Vagina (tissue), 2 donors: ENCODE measurements at regions not wholly inside any gene's neighbourhood (a gene's known extent, or its start where the extent isn't known, plus 50 kb on each side); places are given as distances from the start of the nearest gene placed in this dataset.

Source experiments
- DNase-seq, 2 donors: peaks; one replicate each; pipeline ENCODE4 v3.0.0-alpha.2; 2017; ENCODE audit errors: extremely low spot score in 2 of 2
- H3K27ac ChIP-seq: fragments of 200-600 bp; sonication (generic); one replicate; pipeline ENCODE4 v1.5.1; 2019
- H3K27me3 ChIP-seq: fragments of 200-600 bp; sonication (generic); one replicate; pipeline ENCODE4 v1.5.1; 2019
- H3K36me3 ChIP-seq, 2 donors: fragments of 200-600 bp; sonication (generic); one replicate each; pipeline ENCODE4 v1.5.1; 2017 to 2019
- H3K4me1 ChIP-seq: fragments of 200-600 bp; sonication (generic); one replicate; pipeline ENCODE4 v1.5.1; 2019
- H3K4me3 ChIP-seq, 2 donors: fragments of 200-600 bp; sonication (generic); 1 replicate in 1 of 2; 2 replicates in 1 of 2; pipeline ENCODE4 v1.5.1; 2016 to 2019
- H3K9me3 ChIP-seq: fragments of 200-600 bp; sonication (generic); one replicate; pipeline ENCODE4 v1.5.1; 2019
- POLR2A ChIP-seq, 2 donors: fragments of 450-650 bp; IDR thresholded peaks; one replicate each; pipeline ENCODE4 v1.6.1; 2017; ENCODE audit warnings: antibody characterized with exemption in 2 of 2, mild to moderate bottlenecking in 2 of 2, moderate library complexity in 2 of 2
- POLR2AphosphoS5 ChIP-seq, 2 donors: sonication (generic); formaldehyde crosslinking; IDR thresholded peaks; one replicate each; pipeline ENCODE4 v1.9.0; 2017; ENCODE audit warnings: antibody characterized with exemption in 2 of 2, mild to moderate bottlenecking in 2 of 2, low read depth in 1 of 2; ENCODE audit not compliant: insufficient read depth in 1 of 2
- intact Hi-C: fragments of 100-400 bp; cut with DNase I; formaldehyde crosslinking; loops from one replicate; pipeline ENCODE4 v1.15.1; 2023
- TF ChIP-seq, protein P1 (sequence below), 3 experiments: fragments of 450-650 bp in 2 of 3; fragments of 200-600 bp in 1 of 3; sonication (generic) in 1 of 3; IDR thresholded peaks; one replicate each; pipeline ENCODE4 v1.5.1; 2017 to 2019; ENCODE audit warnings: antibody characterized with exemption in 3 of 3, mild to moderate bottlenecking in 2 of 3, moderate library complexity in 2 of 3

DNA sequence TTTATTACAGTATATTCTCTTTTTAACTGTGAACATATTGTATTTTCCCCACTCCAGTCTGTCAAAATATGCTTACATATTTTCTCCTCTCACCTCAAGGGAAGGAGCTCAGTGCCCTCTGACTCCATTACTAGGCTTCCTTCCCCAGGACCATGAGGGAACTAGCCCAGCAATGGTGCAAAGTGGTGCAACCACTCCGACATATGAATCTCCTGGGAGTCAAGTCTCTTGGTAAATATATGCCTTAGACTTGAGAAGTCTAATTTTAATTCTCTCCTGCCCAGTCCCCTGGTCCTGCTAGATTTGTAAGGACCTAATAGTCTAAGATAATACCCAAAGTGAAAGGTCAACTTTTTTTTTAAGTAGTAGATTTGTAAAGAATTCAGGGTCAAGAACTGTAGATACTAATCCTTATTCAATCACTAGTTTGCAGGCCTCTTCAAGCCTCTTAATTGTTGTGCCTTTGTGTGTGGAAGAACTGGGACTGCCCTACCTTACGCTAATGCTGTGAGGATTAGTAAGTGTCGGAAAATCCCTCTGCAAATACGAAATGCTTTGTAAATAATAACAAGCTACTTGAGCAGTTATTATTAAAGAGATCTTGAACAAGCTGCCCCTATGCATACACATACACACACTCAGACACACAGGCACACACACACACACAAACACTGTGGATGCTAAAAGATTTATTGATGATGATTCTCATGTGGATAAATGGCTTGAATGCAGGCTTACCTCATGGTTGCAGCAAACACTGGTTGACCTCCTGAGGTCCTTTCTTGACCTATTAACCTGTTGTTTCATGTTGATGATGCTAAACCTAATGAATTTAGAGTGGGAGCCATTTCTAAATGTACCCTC, 251.2 kb upstream of the PARD3B start:
- intact Hi-C loops = no loop called here
- Histone ChIP-seq H3K4me1 (no peaks in the 10 kb centered on the region), H3K36me3 (no peaks in the 10 kb centered on the region), H3K9me3 (no peaks in the 10 kb centered on the region), H3K27me3 (no peaks in the 10 kb centered on the region), H3K27ac (no peak overlapping the region), H3K4me3 (no peak overlapping the region)
- DNase-seq = no peak
- no peak for TF ChIP-seq POLR2A (IDR thresholded peaks at IDR 0.05)
- no peak for TF ChIP-seq POLR2AphosphoS5 (IDR thresholded peaks at IDR 0.05; ENCODE audit: insufficient read depth in 1 of 2, low read depth in 1 of 2)
- TF ChIP-seq, protein P1, sequence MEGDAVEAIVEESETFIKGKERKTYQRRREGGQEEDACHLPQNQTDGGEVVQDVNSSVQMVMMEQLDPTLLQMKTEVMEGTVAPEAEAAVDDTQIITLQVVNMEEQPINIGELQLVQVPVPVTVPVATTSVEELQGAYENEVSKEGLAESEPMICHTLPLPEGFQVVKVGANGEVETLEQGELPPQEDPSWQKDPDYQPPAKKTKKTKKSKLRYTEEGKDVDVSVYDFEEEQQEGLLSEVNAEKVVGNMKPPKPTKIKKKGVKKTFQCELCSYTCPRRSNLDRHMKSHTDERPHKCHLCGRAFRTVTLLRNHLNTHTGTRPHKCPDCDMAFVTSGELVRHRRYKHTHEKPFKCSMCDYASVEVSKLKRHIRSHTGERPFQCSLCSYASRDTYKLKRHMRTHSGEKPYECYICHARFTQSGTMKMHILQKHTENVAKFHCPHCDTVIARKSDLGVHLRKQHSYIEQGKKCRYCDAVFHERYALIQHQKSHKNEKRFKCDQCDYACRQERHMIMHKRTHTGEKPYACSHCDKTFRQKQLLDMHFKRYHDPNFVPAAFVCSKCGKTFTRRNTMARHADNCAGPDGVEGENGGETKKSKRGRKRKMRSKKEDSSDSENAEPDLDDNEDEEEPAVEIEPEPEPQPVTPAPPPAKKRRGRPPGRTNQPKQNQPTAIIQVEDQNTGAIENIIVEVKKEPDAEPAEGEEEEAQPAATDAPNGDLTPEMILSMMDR (IDR thresholded peaks at IDR 0.05) = no peak

DNA sequence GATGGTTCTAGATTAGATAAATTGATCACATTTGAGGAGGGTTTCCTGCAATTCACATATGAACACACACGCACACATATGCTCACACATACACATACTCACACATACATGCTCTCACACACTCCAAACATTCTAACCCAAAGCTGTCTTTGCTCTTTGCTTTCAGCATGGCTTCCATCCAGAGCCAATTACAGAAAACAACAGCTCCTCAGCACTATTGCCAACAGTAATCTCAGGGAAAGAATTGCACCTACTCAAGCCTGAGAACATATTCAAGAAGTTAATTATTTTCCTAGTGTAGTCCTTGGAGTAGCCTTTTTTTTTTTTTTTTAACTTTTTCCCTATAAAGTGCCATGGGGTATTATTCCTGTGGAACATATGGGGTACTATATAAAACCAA, 246.9 kb upstream of the PARD3B start:
- Histone ChIP-seq H3K27me3 (no peaks in the 10 kb centered on the region), H3K36me3 (no peaks in the 10 kb centered on the region), H3K9me3 (no peaks in the 10 kb centered on the region), H3K27ac (no peak overlapping the region), H3K4me3 (no peak overlapping the region), H3K4me1 (no peaks in the 10 kb centered on the region)
- DNase-seq = no peak
- intact Hi-C loops = no loop called here
- TF ChIP-seq POLR2A (IDR thresholded peaks at IDR 0.05) (no peak), POLR2AphosphoS5 (IDR thresholded peaks at IDR 0.05; ENCODE audit: insufficient read depth in 1 of 2, low read depth in 1 of 2) (no peak)
- TF ChIP-seq, protein P1 (IDR thresholded peaks at IDR 0.05) = no peak

DNA sequence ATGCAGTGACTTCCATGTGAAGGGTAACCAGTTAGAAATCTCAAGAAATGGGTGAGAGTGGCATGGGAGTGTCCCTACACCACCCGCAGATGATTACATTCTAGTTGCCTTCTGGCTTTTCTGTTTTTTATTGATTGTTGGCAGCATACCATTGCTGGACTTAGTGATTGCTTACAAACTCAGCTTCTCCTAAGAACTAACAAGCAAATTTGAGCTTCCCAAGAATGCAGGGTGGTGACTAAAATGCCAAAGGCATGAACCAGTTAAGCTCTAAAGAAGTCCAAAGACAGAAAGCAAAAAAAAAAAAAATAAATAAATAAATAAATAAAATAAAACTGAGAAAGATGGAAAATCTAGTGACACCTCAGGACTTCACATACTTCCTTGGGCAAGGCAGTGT, 245.5 kb upstream of the PARD3B start:
- intact Hi-C loops = no loop called here
- TF ChIP-seq POLR2AphosphoS5 (IDR thresholded peaks at IDR 0.05; ENCODE audit: insufficient read depth in 1 of 2, low read depth in 1 of 2) = no peak
- TF ChIP-seq, protein P1 (IDR thresholded peaks at IDR 0.05) = no peak
- no peak for TF ChIP-seq POLR2A (IDR thresholded peaks at IDR 0.05)
- Histone ChIP-seq H3K4me3 (no peak overlapping the region), H3K36me3 (no peaks in the 10 kb centered on the region), H3K27ac (no peak overlapping the region), H3K4me1 (no peaks in the 10 kb centered on the region), H3K9me3 (no peaks in the 10 kb centered on the region), H3K27me3 (no peaks in the 10 kb centered on the region)
- no peak for DNase-seq

DNA sequence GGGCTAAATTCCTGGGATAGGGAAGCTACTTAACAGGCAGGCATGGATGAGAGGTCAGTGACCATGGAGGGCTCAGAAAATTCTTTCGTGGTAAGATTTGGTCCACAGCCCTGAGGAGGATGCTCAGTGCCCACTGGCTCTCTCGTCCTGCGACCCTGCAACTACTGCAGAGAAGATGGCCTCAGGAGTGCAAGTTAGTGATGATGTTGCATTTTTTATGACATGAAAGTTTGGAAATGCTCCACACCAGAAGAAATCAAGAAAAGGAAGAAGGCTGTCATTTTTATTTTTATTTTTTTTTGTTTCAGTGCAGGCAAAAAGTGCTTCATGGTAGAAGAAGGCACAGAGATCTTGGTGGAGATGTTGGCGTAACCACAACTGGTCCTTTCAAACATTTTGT, 238.6 kb upstream of the PARD3B start:
- intact Hi-C loops = no loop called here
- Histone ChIP-seq H3K36me3 (no peaks in the 10 kb centered on the region), H3K9me3 (no peaks in the 10 kb centered on the region), H3K4me3 (no peak overlapping the region), H3K27me3 (no peaks in the 10 kb centered on the region), H3K27ac (no peak overlapping the region), H3K4me1 (no peaks in the 10 kb centered on the region)
- no peak for TF ChIP-seq POLR2A (IDR thresholded peaks at IDR 0.05)
- TF ChIP-seq, protein P1 (IDR thresholded peaks at IDR 0.05) = no peak
- TF ChIP-seq POLR2AphosphoS5 (IDR thresholded peaks at IDR 0.05; ENCODE audit: insufficient read depth in 1 of 2, low read depth in 1 of 2) = no peak
- DNase-seq = no peak

DNA sequence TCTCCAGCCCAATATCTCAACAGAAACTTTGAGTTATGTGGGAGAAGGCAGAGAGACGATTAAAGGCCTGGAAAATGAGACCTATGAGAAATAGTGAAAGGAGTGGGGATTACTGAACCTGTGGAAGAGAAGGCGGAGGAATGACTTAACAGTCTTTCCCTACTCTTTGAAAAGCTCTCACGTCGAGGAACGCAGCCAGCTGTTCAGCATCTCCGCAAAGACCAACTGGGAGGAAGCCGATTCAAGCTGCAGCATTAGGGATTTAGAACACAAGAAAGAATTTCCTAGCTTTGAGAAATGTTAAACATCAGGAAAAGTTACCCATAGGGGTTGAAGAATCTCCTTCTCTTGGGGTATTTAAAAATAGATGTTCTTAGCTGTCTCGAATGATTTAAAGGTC, 233.2 kb upstream of the PARD3B start:
- no peak overlapping the region for H3K27ac ChIP-seq
- intact Hi-C loops = no loop called here
- no peak for DNase-seq
- H3K36me3 ChIP-seq = no peaks in the 10 kb centered on the region
- TF ChIP-seq POLR2AphosphoS5 (IDR thresholded peaks at IDR 0.05; ENCODE audit: insufficient read depth in 1 of 2, low read depth in 1 of 2) = no peak
- TF ChIP-seq, protein P1 (IDR thresholded peaks at IDR 0.05) = no peak
- no peak for TF ChIP-seq POLR2A (IDR thresholded peaks at IDR 0.05)
- peaks cover 10% of the 10 kb centered on the region for H3K4me1 ChIP-seq
- no peaks in the 10 kb centered on the region for H3K9me3 ChIP-seq
- no peaks in the 10 kb centered on the region for H3K27me3 ChIP-seq
- H3K4me3 ChIP-seq = no peak overlapping the region
